ENCODE measurements at regions not wholly inside any gene's neighbourhood (a gene's known extent, or its start where the extent isn't known, plus 50 kb on each side); places are given as distances from the start of the nearest gene placed in this dataset.

GRCh38 chr15:38682861-38683260 lies 118.2 kb upstream of the RASGRP1 start:
- POLR2A ChIA-PET: interaction anchor here (0.6 to 10.9 kb wide), 11 partner anchors 8 to 229 kb away, joined by 3 to 260 read pairs (median 7); partner anchors contain the start of genes FAM98B and RASGRP1
- Histone ChIP-seq H3K4me1 (ENCODE audit: control insufficient read depth in 2 of 2, insufficient read depth in 2 of 2, low read length in 2 of 2) (peaks cover 55 to 57% of the 10 kb centered on the region in 2 donors), H3K4me3 (ENCODE audit: low read length) (no peak overlapping the region), H3K36me3 (ENCODE audit: control insufficient read depth in 2 of 3, insufficient read depth in 3 of 3, low read length in 3 of 3) (no peaks in the 10 kb centered on the region), H3K27ac (ENCODE audit: low read depth, low read length) (no peak overlapping the region), H3K27me3 (ENCODE audit: control insufficient read depth in 2 of 2, insufficient read depth in 2 of 2, low read length in 2 of 2) (no peaks in the 10 kb centered on the region), H3K9me3 (ENCODE audit: control insufficient read depth in 2 of 3, low read length in 3 of 3) (no peaks in the 10 kb centered on the region)
- peaks cover 0 to 5% (median 0%) of the 10 kb centered on the region in 11 donors for H3K9me3 Mint-ChIP-seq
- peak overlapping the region in 2 of 10 donors; percentile 5 to 28 for H3K4me3 Mint-ChIP-seq
- no peaks in the 10 kb centered on the region for H3K27me3 Mint-ChIP-seq
- CTCF ChIA-PET: interaction anchor here (0.6 to 11.2 kb wide), 25 partner anchors 8 to 242 kb away, joined by 3 to 295 read pairs (median 6); partner anchors contain the start of gene RASGRP1
- intact Hi-C loops (cut with micrococcal nuclease): loop anchor here (1.0 to 10.0 kb wide), 8 partner anchors 12 to 209 kb away; partner anchors contain the start of gene RASGRP1 (in 2 of the 2)
- no peak for DNase-seq
- peak overlapping the region in 8 of 9 donors; percentile 86 to 99 (median 96) for H3K27ac Mint-ChIP-seq
- peaks cover 0 to 23% (median 0%) of the 10 kb centered on the region in 5 donors for H3K36me3 Mint-ChIP-seq
- ATAC-seq: no peak
- H3K4me1 Mint-ChIP-seq: peaks cover 46 to 90% (median 81%) of the 10 kb centered on the region in 7 donors

- CTCF ChIA-PET: interaction anchor here (0.6 to 11.2 kb wide), 39 partner anchors 11 to 242 kb away, joined by 3 to 295 read pairs (median 4); partner anchors contain the start of gene RASGRP1
- no peaks in the 10 kb centered on the region for H3K27me3 Mint-ChIP-seq
These were observed 119.0 kb upstream of the RASGRP1 start for GRCh38 chr15:38683382-38684242.

GRCh38 chr15:38684440-38685010 lies 119.9 kb upstream of the RASGRP1 start:
- H3K36me3 Mint-ChIP-seq: peaks cover 0 to 16% (median 0%) of the 10 kb centered on the region in 5 donors
- ATAC-seq (no peak), DNase-seq (peak in 2 of 9 donors; percentile 39 to 40)
- Histone ChIP-seq H3K9me3 (ENCODE audit: control insufficient read depth in 2 of 3, low read length in 3 of 3) (no peaks in the 10 kb centered on the region), H3K27me3 (ENCODE audit: control insufficient read depth in 2 of 2, insufficient read depth in 2 of 2, low read length in 2 of 2) (no peaks in the 10 kb centered on the region), H3K4me1 (ENCODE audit: control insufficient read depth in 2 of 2, insufficient read depth in 2 of 2, low read length in 2 of 2) (peaks cover 71 to 73% of the 10 kb centered on the region in 2 donors), H3K36me3 (ENCODE audit: control insufficient read depth in 2 of 3, insufficient read depth in 3 of 3, low read length in 3 of 3) (no peaks in the 10 kb centered on the region), H3K4me3 (ENCODE audit: low read length) (peak overlapping the region; percentile 22), H3K27ac (ENCODE audit: low read depth, low read length) (peak overlapping the region; percentile 74)
- no peaks in the 10 kb centered on the region for H3K27me3 Mint-ChIP-seq
- intact Hi-C loops (cut with micrococcal nuclease): loop anchor here in 1 of 2 donors (10.0 kb wide), 1 partner anchor 50 kb away; no protein-coding TSS in a partner anchor
- POLR2A ChIA-PET: interaction anchor here (0.6 to 10.9 kb wide), 10 partner anchors 10 to 211 kb away, joined by 3 to 260 read pairs (median 8); partner anchors contain the start of gene RASGRP1
- peaks cover 0 to 5% (median 0%) of the 10 kb centered on the region in 11 donors for H3K9me3 Mint-ChIP-seq
- CTCF ChIA-PET: interaction anchor here (0.6 to 11.2 kb wide), 27 partner anchors 12 to 243 kb away, joined by 3 to 295 read pairs (median 5); partner anchors contain the start of gene RASGRP1
- H3K27ac Mint-ChIP-seq: peak overlapping the region; percentile 83 to 99 (median 95)
- peak overlapping the region; percentile 16 to 80 (median 69) for H3K4me3 Mint-ChIP-seq
- peaks cover 62 to 90% (median 84%) of the 10 kb centered on the region in 7 donors for H3K4me1 Mint-ChIP-seq

More at GRCh38 chr15:38683382-38684242, 119.0 kb upstream of the RASGRP1 start:
- POLR2A ChIA-PET: interaction anchor here (0.6 to 10.9 kb wide), 15 partner anchors 9 to 229 kb away, joined by 3 to 260 read pairs (median 4); partner anchors contain the start of genes FAM98B and RASGRP1
- peaks cover 0 to 5% (median 0%) of the 10 kb centered on the region in 11 donors for H3K9me3 Mint-ChIP-seq
- Histone ChIP-seq H3K9me3 (ENCODE audit: control insufficient read depth in 2 of 3, low read length in 3 of 3) (no peaks in the 10 kb centered on the region), H3K36me3 (ENCODE audit: control insufficient read depth in 2 of 3, insufficient read depth in 3 of 3, low read length in 3 of 3) (no peaks in the 10 kb centered on the region), H3K4me3 (ENCODE audit: low read length) (peak overlapping the region; percentile 22), H3K27me3 (ENCODE audit: control insufficient read depth in 2 of 2, insufficient read depth in 2 of 2, low read length in 2 of 2) (no peaks in the 10 kb centered on the region), H3K27ac (ENCODE audit: low read depth, low read length) (peak overlapping the region; percentile 74), H3K4me1 (ENCODE audit: control insufficient read depth in 2 of 2, insufficient read depth in 2 of 2, low read length in 2 of 2) (peaks cover 62 to 63% of the 10 kb centered on the region in 2 donors)
- peak overlapping the region; percentile 1 to 76 (median 55) for H3K4me3 Mint-ChIP-seq
- H3K36me3 Mint-ChIP-seq: peaks cover 0 to 21% (median 0%) of the 10 kb centered on the region in 5 donors
- peak overlapping the region; percentile 83 to 99 (median 95) for H3K27ac Mint-ChIP-seq
- H3K4me1 Mint-ChIP-seq: peaks cover 53 to 90% (median 84%) of the 10 kb centered on the region in 7 donors
- DNase-seq (peak; percentile 43 to 79 (median 71)), ATAC-seq (peak; percentile 76)
- intact Hi-C loops (cut with micrococcal nuclease): loop anchor here (1.0 to 10.0 kb wide), 8 partner anchors 12 to 209 kb away; partner anchors contain the start of gene RASGRP1 (in 2 of the 2)

- H3K36me3 Mint-ChIP-seq: peaks cover 0 to 12% (median 0%) of the 10 kb centered on the region in 5 donors
- DNase-seq: peak in 7 of 9 donors; percentile 69 to 88 (median 83)
- peak overlapping the region; percentile 19 for H3K4me3 ChIP-seq (ENCODE audit: low read length)
These were observed 121.2 kb upstream of the RASGRP1 start for GRCh38 chr15:38685686-38686339.

GRCh38 chr15:38687340-38687739 lies 122.7 kb upstream of the RASGRP1 start:
- H3K4me1 Mint-ChIP-seq: peaks cover 66 to 97% (median 91%) of the 10 kb centered on the region in 7 donors
- intact Hi-C loops (cut with micrococcal nuclease): loop anchor here in 1 of 2 donors (10.0 kb wide), 1 partner anchor 53 kb away; no protein-coding TSS in a partner anchor
- no peak overlapping the region for H3K4me3 ChIP-seq (ENCODE audit: low read length)
- H3K36me3 Mint-ChIP-seq: peaks cover 0 to 11% (median 0%) of the 10 kb centered on the region in 5 donors
- H3K27ac ChIP-seq (ENCODE audit: low read depth, low read length): peak overlapping the region; percentile 74
- H3K27ac Mint-ChIP-seq: peak overlapping the region; percentile 86 to 99 (median 95)
- ATAC-seq: no peak
- H3K4me1 ChIP-seq (ENCODE audit: control insufficient read depth in 2 of 2, insufficient read depth in 2 of 2, low read length in 2 of 2): peaks cover 82 to 86% of the 10 kb centered on the region in 2 donors
- no peaks in the 10 kb centered on the region for H3K27me3 Mint-ChIP-seq
- H3K9me3 ChIP-seq (ENCODE audit: control insufficient read depth in 2 of 3, low read length in 3 of 3): no peaks in the 10 kb centered on the region
- peak overlapping the region; percentile 24 to 73 (median 61) for H3K4me3 Mint-ChIP-seq
- peaks cover 0 to 3% (median 0%) of the 10 kb centered on the region in 11 donors for H3K9me3 Mint-ChIP-seq
- no peaks in the 10 kb centered on the region for H3K27me3 ChIP-seq (ENCODE audit: control insufficient read depth in 2 of 2, insufficient read depth in 2 of 2, low read length in 2 of 2)
- CTCF ChIA-PET: interaction anchor here (0.7 to 11.2 kb wide), 19 partner anchors 14 to 410 kb away, joined by 3 to 295 read pairs (median 6); partner anchors contain the start of genes FAM98B and RASGRP1
- H3K36me3 ChIP-seq (ENCODE audit: control insufficient read depth in 2 of 3, insufficient read depth in 3 of 3, low read length in 3 of 3): no peaks in the 10 kb centered on the region
- no peak for DNase-seq
- POLR2A ChIA-PET: interaction anchor here (0.8 to 10.9 kb wide), 14 partner anchors 10 to 233 kb away, joined by 3 to 260 read pairs (median 12); partner anchors contain the start of genes FAM98B and RASGRP1

More at GRCh38 chr15:38685686-38686339, 121.2 kb upstream of the RASGRP1 start:
- no peaks in the 10 kb centered on the region for H3K9me3 ChIP-seq (ENCODE audit: control insufficient read depth in 2 of 3, low read length in 3 of 3)
- peak; percentile 86 for ATAC-seq
- CTCF ChIA-PET: interaction anchor here (0.8 to 11.2 kb wide), 13 partner anchors 14 to 245 kb away, joined by 3 to 295 read pairs (median 9); partner anchors contain the start of genes FAM98B and RASGRP1
- intact Hi-C loops (cut with micrococcal nuclease): loop anchor here (1.0 to 10.0 kb wide), 3 partner anchors 10 to 246 kb away; no protein-coding TSS in a partner anchor
- no peaks in the 10 kb centered on the region for H3K36me3 ChIP-seq (ENCODE audit: control insufficient read depth in 2 of 3, insufficient read depth in 3 of 3, low read length in 3 of 3)
- Mint-ChIP-seq H3K27me3 (no peaks in the 10 kb centered on the region), H3K27ac (peak overlapping the region; percentile 83 to 99 (median 95)), H3K9me3 (peaks cover 0 to 5% (median 0%) of the 10 kb centered on the region in 11 donors), H3K4me1 (peaks cover 70 to 96% (median 90%) of the 10 kb centered on the region in 7 donors), H3K4me3 (peak overlapping the region; percentile 51 to 77 (median 74))
- H3K4me1 ChIP-seq (ENCODE audit: control insufficient read depth in 2 of 2, insufficient read depth in 2 of 2, low read length in 2 of 2): peaks cover 82 to 85% of the 10 kb centered on the region in 2 donors
- no peaks in the 10 kb centered on the region for H3K27me3 ChIP-seq (ENCODE audit: control insufficient read depth in 2 of 2, insufficient read depth in 2 of 2, low read length in 2 of 2)
- POLR2A ChIA-PET: interaction anchor here (0.7 to 10.9 kb wide), 16 partner anchors 12 to 231 kb away, joined by 3 to 260 read pairs (median 4); partner anchors contain the start of gene RASGRP1
- peak overlapping the region; percentile 74 for H3K27ac ChIP-seq (ENCODE audit: low read depth, low read length)
